Heart left ventricle (tissue), 13 donors: ENCODE measurements at regions not wholly inside any gene's neighbourhood (a gene's known extent, or its start where the extent isn't known, plus 50 kb on each side); places are given as distances from the start of the nearest gene placed in this dataset.

Experiments used
- POLR2A ChIP-seq, 2 donors: fragments of 450-650 bp; IDR thresholded peaks; one replicate each; pipeline ENCODE4 v1.6.1; 2017; ENCODE audit warnings: antibody characterized with exemption in 2 of 2, mild to moderate bottlenecking in 2 of 2, moderate library complexity in 2 of 2
- TF ChIP-seq, protein P1 (sequence below), 12 donors: fragments of 200-600 bp; sonication (generic) in 4 of 12; IDR thresholded peaks; one replicate each; pipeline versions ENCODE4 v1.5.0 to v1.8.0; 2018 to 2022; ENCODE audit warnings: antibody characterized with exemption in 12 of 12, mild to moderate bottlenecking in 5 of 12
- donor health status: ischemic (EF 13 %, LVEDD 7.1; RV severe dilation, severe dysfunction).
- donor health status: DM: no; HTN: yes; CAD: no.
- donor health status: DM: no; HTN: no; CAD: no.
- donor health status: ischemic (EF 25% LVEDD 6.9; RV normal size, moderate dysfunction).
- donor health status: ischemic (EF 25% LVEDD 5.7; RV mildly dilated, moderate dysfunction).
- donor health status: ischemic (EF 35%, LVEDD 5.7; RV mildly dilated, moderate dysfunction).
- donor health status: nonischemic (EF 11% LVEDD 7.7; RV severe dilation, severe dysfunction).
- donor health status: DM: yes; HTN: yes; CAD: no.
- donor health status: PGD.
- donor health status: ischemic (EF 29% LVEDD 5.4; RV normal size, mild dysfunction).
- donor health status: nonischemic (EF 23%, LVEDD 6.1; RV moderate dilation, normal function).

DNA sequence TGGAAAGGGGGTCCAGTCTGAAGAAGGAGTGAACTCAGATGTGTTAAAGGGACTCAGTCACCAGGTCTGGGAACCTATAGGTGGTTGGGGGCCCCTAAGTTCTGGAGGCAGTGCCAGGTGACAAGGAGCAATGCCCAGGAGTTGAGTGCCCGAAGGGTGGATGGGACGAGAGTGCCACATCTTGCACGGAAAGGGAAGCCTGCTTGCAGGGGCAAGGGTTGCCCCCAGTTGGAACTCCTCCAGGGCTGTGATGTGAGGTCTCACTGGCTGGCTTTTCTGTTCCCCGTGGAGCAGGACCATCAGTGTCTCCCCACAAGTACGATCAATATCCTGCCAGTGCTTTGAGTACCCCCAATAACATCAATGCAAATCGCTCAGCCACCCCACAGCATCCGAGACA is 107.3 kb downstream of the TOMM20 start:
- TF ChIP-seq, protein P1, sequence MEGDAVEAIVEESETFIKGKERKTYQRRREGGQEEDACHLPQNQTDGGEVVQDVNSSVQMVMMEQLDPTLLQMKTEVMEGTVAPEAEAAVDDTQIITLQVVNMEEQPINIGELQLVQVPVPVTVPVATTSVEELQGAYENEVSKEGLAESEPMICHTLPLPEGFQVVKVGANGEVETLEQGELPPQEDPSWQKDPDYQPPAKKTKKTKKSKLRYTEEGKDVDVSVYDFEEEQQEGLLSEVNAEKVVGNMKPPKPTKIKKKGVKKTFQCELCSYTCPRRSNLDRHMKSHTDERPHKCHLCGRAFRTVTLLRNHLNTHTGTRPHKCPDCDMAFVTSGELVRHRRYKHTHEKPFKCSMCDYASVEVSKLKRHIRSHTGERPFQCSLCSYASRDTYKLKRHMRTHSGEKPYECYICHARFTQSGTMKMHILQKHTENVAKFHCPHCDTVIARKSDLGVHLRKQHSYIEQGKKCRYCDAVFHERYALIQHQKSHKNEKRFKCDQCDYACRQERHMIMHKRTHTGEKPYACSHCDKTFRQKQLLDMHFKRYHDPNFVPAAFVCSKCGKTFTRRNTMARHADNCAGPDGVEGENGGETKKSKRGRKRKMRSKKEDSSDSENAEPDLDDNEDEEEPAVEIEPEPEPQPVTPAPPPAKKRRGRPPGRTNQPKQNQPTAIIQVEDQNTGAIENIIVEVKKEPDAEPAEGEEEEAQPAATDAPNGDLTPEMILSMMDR (IDR thresholded peaks at IDR 0.05), result no peak
- TF ChIP-seq POLR2A (IDR thresholded peaks at IDR 0.05), result no peak
